ENCODE measurements at regions not wholly inside any gene's neighbourhood (a gene's known extent, or its start where the extent isn't known, plus 50 kb on each side); places are given as distances from the start of the nearest gene placed in this dataset.

- TF ChIP-seq CTCF (IDR thresholded peaks at IDR 0.05; ENCODE audit: insufficient read depth, low read depth, low read length) = no peak
- no peak for TF ChIP-seq EZH2 (IDR thresholded peaks at IDR 0.05; ENCODE audit: insufficient read depth, low read length)
Measured at GRCh38 chr9:88789785-88790184, 201.5 kb upstream of the S1PR3 start.

Data from astrocyte (in vitro differentiated cells and primary cell).